HG03175 (cell line): ENCODE measurements at regions not wholly inside any gene's neighbourhood (a gene's known extent, or its start where the extent isn't known, plus 50 kb on each side); places are given as distances from the start of the nearest gene placed in this dataset.

Experiments used
- ATAC-seq: cut with Tn5 transposase; IDR thresholded peaks from one replicate; pipeline ENCODE4 v1.9.1; 2021; ENCODE audit warnings: mild to moderate bottlenecking, moderate library complexity; ENCODE audit not compliant: unreplicated experiment

GRCh38 chr19:29098091-29098490 lies 114.9 kb downstream of the UQCRFS1 start:
- no peak for ATAC-seq

GRCh38 chr19:29096896-29097295 lies 116.1 kb downstream of the UQCRFS1 start:
- ATAC-seq = no peak

- ATAC-seq = no peak
These were observed 119.4 kb downstream of the UQCRFS1 start for GRCh38 chr19:29093553-29093908.

GRCh38 chr19:29092712-29093552 lies 120.0 kb downstream of the UQCRFS1 start:
- no peak for ATAC-seq

- no peak for ATAC-seq
These were observed 122.0 kb downstream of the UQCRFS1 start for GRCh38 chr19:29090783-29091526.

- ATAC-seq = no peak
These were observed 123.6 kb downstream of the UQCRFS1 start for GRCh38 chr19:29089315-29089870.

- ATAC-seq = no peak
These were observed 124.2 kb downstream of the UQCRFS1 start for GRCh38 chr19:29088761-29089160.

GRCh38 chr19:29086646-29087045 lies 126.3 kb downstream of the UQCRFS1 start:
- no peak for ATAC-seq

- ATAC-seq = no peak
These were observed 126.8 kb downstream of the UQCRFS1 start for GRCh38 chr19:29086182-29086581.

GRCh38 chr19:29085630-29086029 lies 127.3 kb downstream of the UQCRFS1 start:
- no peak for ATAC-seq

GRCh38 chr19:29085206-29085605 lies 127.7 kb downstream of the UQCRFS1 start:
- ATAC-seq = no peak

GRCh38 chr19:29084266-29084665 lies 128.7 kb downstream of the UQCRFS1 start:
- no peak for ATAC-seq

GRCh38 chr19:29083863-29084262 lies 129.1 kb downstream of the UQCRFS1 start:
- no peak for ATAC-seq

- ATAC-seq = no peak
These were observed 133.5 kb downstream of the UQCRFS1 start for GRCh38 chr19:29079356-29080032.

- ATAC-seq = no peak
These were observed 136.0 kb downstream of the UQCRFS1 start for GRCh38 chr19:29076963-29077362.

- ATAC-seq = no peak
These were observed 136.8 kb downstream of the UQCRFS1 start for GRCh38 chr19:29076161-29076560.

GRCh38 chr19:29075149-29075548 lies 137.8 kb downstream of the UQCRFS1 start:
- no peak for ATAC-seq

- no peak for ATAC-seq
These were observed 138.4 kb downstream of the UQCRFS1 start for GRCh38 chr19:29074579-29074978.

GRCh38 chr19:29067831-29068230 lies 145.1 kb downstream of the UQCRFS1 start:
- no peak for ATAC-seq

GRCh38 chr19:29062475-29063435 lies 150.2 kb downstream of the UQCRFS1 start:
- ATAC-seq = no peak
